ENCODE measurements at regions not wholly inside any gene's neighbourhood (a gene's known extent, or its start where the extent isn't known, plus 50 kb on each side); places are given as distances from the start of the nearest gene placed in this dataset.

GRCh38 chr9:13648068-13648467 is 368.6 kb upstream of the MPDZ start (continued):
- no peak for TF ChIP-seq AHDC1 (CRISPR knock-in tag; IDR thresholded peaks at IDR 0.05; ENCODE audit: borderline replicate concordance)

- ATAC-seq (no peak), FAIRE-seq (no peak), DNase-seq (ENCODE audit: low spot score) (no peak)
- H3K36me3 ChIP-seq (replicated peaks in 1 of 2; ENCODE audit: control insufficient read depth in 1 of 2, insufficient read depth in 2 of 2, low read length in 2 of 2): no peaks in the 10 kb centered on the region
- TF ChIP-seq ZNF335 (CRISPR knock-in tag; IDR thresholded peaks at IDR 0.05) (no peak), CSRNP1 (CRISPR knock-in tag; IDR thresholded peaks at IDR 0.05) (no peak), HNF4A (CRISPR knock-in tag; IDR thresholded peaks at IDR 0.05) (no peak), GPN1 (CRISPR knock-in tag; IDR thresholded peaks at IDR 0.05; ENCODE audit: borderline replicate concordance) (no peak), ZBTB33 (CRISPR knock-in tag; IDR thresholded peaks at IDR 0.05) (no peak), ZNF747 (CRISPR knock-in tag; IDR thresholded peaks at IDR 0.05; ENCODE audit: borderline replicate concordance) (no peak), ZNF777 (CRISPR knock-in tag; IDR thresholded peaks at IDR 0.05) (no peak), SRY (CRISPR knock-in tag; IDR thresholded peaks at IDR 0.05) (no peak), ZFY (CRISPR knock-in tag; IDR thresholded peaks at IDR 0.05) (no peak), ZNF703 (CRISPR knock-in tag; IDR thresholded peaks at IDR 0.05; ENCODE audit: borderline replicate concordance) (no peak), IRF2 (CRISPR knock-in tag; IDR thresholded peaks at IDR 0.05) (no peak), ARNTL (CRISPR knock-in tag; IDR thresholded peaks at IDR 0.05) (no peak), RARA (CRISPR knock-in tag; IDR thresholded peaks at IDR 0.05) (no peak), SNAPC2 (CRISPR knock-in tag; IDR thresholded peaks at IDR 0.05) (no peak)
- H3K9me3 ChIP-seq (ENCODE audit: low read length): no peaks in the 10 kb centered on the region
- BruUV-seq (replicated peaks): no TSS peak
- no peaks in the 10 kb centered on the region for H3K4me1 ChIP-seq (ENCODE audit: insufficient read depth, low read length)
- H4K20me1 ChIP-seq (ENCODE audit: insufficient read depth, low read length): no peaks in the 10 kb centered on the region
- no peak overlapping the region for H2AFZ ChIP-seq (ENCODE audit: low read length)
- 0% methylated on average over 1 of the region's 1 CpG for WGBS (ENCODE audit: low lambda C conversion rate)
- H3K27me3 ChIP-seq (ENCODE audit: control insufficient read depth in 1 of 2, insufficient read depth in 2 of 2, low read length in 2 of 2): no peaks in the 10 kb centered on the region
- H3K4me3 ChIP-seq (replicated peaks in 1 of 3; ENCODE audit: insufficient read depth in 1 of 3, low read depth in 2 of 3, low read length in 3 of 3): no peak overlapping the region
- no peak overlapping the region for H3K9ac ChIP-seq (ENCODE audit: insufficient read depth, low read depth, low read length)
- H3K79me2 ChIP-seq (ENCODE audit: insufficient read depth, low read length): no peaks in the 10 kb centered on the region
- ChIA-PET CTCF (ENCODE audit: low intra/inter-chr PET ratio, low total read pairs) (no interaction called here), POLR2A (no interaction called here)
- H3K27ac ChIP-seq (ENCODE audit: extremely low read length, insufficient read depth, low read length): no peak overlapping the region
- in situ Hi-C loops (cut with HindIII; ENCODE audit: extremely low pct_ligation_motif_present, low pct_unique_long_range_greater_than_20kb): no loop called here
- intact Hi-C loops (cut with micrococcal nuclease; ENCODE audit: unreplicated experiment): no loop called here
- no peak overlapping the region for H3K4me2 ChIP-seq (ENCODE audit: low read depth, low read length)
Measured at GRCh38 chr9:13646500-13647021, 367.1 kb upstream of the MPDZ start.
